Coronary artery (tissue), 2 donors: ENCODE measurements at regions not wholly inside any gene's neighbourhood (a gene's known extent, or its start where the extent isn't known, plus 50 kb on each side); places are given as distances from the start of the nearest gene placed in this dataset.

Experiments
- DNase-seq: peaks from one replicate; pipeline ENCODE4 v3.0.0-alpha.2; 2017; ENCODE audit warnings: low spot score
- H3K27ac ChIP-seq, 2 donors: fragments of 200-600 bp; sonication (generic); one replicate each; pipeline ENCODE4 v1.5.1; 2016 to 2019
- H3K4me3 ChIP-seq: fragments of 200-600 bp; sonication (generic); 2 replicates; pipeline ENCODE4 v1.5.1; 2016; ENCODE audit warnings: mild to moderate bottlenecking, moderate library complexity
- CTCF ChIP-seq: fragments of 200-600 bp; sonication (generic); IDR thresholded peaks from one replicate; pipeline ENCODE4 v1.5.1; 2019; ENCODE audit warnings: antibody characterized with exemption

- DNase-seq, result no peak
- H3K4me3 ChIP-seq, result no peak overlapping the region
- no peak overlapping the region for H3K27ac ChIP-seq
- TF ChIP-seq CTCF, result no peak
Measured at GRCh38 chr2:60317844-60318243, 235.6 kb downstream of the BCL11A start.

DNA sequence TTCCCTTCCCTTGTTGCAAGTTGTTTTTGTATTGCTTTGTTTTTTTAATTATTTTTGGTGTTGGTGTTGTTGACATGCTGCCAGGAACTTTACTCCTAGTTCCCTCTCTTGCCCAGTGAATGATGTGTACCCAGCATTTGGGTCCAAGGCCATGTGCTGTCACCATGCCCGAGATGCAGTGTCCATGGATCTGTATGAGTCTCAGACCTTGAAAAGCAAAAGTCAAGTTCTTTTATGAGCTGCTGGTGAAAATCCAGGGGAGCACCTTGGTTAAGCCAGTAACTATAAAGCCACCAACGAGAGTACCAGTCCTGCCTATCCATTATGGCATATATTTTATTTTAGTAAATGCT is 236.4 kb downstream of the BCL11A start:
- no peak overlapping the region for H3K27ac ChIP-seq
- no peak overlapping the region for H3K4me3 ChIP-seq
- TF ChIP-seq CTCF, result no peak
- no peak for DNase-seq

DNA sequence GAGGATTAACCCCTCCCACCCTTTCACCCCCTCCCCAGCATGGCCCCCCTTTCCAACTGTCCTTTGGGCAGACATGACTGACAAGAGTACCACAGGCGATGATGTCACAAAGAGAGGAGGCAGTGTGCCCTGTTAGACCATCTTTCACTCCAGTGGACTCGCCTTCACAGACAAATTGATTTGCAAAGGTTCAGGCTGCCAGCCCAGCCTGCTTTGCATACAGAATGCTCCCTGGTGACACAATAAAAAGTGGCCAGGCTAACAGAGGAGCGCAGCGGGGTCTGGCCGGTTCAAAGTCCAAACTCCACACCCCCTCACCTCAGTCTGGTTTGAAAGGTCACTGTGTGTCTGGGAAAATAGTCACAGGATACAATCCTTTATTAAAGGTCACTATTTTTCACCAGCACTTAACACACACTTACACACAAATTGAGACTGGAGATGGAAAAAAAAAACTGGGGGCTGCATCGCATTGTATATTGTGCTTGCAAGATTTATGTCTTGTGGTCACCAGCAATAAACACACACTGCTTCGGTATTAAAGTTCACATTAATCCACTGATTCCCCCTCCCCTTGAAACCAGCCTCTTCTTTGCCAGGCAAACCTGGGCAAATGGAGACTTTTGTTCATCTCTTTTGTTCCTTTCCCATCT is 236.9 kb downstream of the BCL11A start:
- no peak for DNase-seq
- no peak overlapping the region for H3K27ac ChIP-seq
- H3K4me3 ChIP-seq, result no peak overlapping the region
- no peak for TF ChIP-seq CTCF

GRCh38 chr2:60313470-60314172 is 239.8 kb downstream of the BCL11A start:
- TF ChIP-seq CTCF, result no peak
- H3K27ac ChIP-seq, result no peak overlapping the region
- no peak overlapping the region for H3K4me3 ChIP-seq
- no peak for DNase-seq

DNA sequence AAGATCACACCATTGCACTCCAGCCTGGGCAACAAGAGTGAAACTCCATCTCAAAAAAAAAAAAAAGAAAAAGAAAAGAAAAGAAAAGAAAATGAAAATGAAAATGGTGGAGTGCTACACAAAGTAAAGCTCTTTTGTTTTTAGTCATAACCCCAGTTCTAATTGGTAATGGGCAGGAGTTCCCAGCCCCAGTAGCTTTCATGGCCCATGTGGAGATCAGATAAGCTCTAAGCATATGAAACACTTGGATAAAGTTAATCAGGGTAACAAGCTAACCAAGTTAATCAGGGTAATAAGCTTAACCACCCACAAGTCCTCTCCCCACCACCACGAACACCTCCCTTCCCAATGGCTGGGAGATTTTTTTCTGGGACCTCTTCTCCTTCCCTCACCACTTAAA is 240.8 kb downstream of the BCL11A start:
- H3K4me3 ChIP-seq, result no peak overlapping the region

DNA sequence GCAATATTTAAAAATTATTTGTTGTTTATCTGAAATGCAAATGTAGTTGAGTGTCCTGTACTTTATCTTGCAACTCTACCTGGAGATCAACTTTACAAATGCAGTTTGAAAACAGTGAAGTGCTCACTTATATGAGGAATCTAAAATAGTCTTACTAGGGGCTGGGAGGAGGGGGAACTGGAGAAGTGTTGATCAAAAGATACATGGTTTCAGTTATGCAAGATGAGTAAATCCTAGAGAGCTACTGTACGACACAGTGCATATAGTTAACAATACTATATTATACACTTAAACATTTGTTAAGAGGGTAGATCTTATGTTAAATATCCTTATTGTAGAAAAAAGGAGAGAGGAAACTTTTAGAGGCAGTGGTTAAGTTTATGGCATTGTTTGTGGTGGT is 241.9 kb downstream of the BCL11A start:
- Histone ChIP-seq H3K4me3 (no peak overlapping the region), H3K27ac (no peak overlapping the region)
- DNase-seq, result no peak
- no peak for TF ChIP-seq CTCF

More for the DNA sequence above, 240.8 kb downstream of the BCL11A start:
- DNase-seq, result no peak
- TF ChIP-seq CTCF, result no peak
- no peak overlapping the region for H3K27ac ChIP-seq
